ENCODE measurements at regions not wholly inside any gene's neighbourhood (a gene's known extent, or its start where the extent isn't known, plus 50 kb on each side); places are given as distances from the start of the nearest gene placed in this dataset.

GRCh38 chr20:16107172-16107870, 465.9 kb downstream of the KIF16B start:
- Histone ChIP-seq H3K27me3 (no peaks in the 10 kb centered on the region), H3K4me1 (no peaks in the 10 kb centered on the region), H3K9me3 (no peaks in the 10 kb centered on the region), H3K4me3 (no peak overlapping the region), H3K36me3 (no peaks in the 10 kb centered on the region), H3K27ac (no peak overlapping the region)
- intact Hi-C loops (cut with DNase I): no loop called here
- TF ChIP-seq, protein P1, sequence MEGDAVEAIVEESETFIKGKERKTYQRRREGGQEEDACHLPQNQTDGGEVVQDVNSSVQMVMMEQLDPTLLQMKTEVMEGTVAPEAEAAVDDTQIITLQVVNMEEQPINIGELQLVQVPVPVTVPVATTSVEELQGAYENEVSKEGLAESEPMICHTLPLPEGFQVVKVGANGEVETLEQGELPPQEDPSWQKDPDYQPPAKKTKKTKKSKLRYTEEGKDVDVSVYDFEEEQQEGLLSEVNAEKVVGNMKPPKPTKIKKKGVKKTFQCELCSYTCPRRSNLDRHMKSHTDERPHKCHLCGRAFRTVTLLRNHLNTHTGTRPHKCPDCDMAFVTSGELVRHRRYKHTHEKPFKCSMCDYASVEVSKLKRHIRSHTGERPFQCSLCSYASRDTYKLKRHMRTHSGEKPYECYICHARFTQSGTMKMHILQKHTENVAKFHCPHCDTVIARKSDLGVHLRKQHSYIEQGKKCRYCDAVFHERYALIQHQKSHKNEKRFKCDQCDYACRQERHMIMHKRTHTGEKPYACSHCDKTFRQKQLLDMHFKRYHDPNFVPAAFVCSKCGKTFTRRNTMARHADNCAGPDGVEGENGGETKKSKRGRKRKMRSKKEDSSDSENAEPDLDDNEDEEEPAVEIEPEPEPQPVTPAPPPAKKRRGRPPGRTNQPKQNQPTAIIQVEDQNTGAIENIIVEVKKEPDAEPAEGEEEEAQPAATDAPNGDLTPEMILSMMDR (IDR thresholded peaks at IDR 0.05): no peak
- TF ChIP-seq POLR2AphosphoS5 (IDR thresholded peaks at IDR 0.05; ENCODE audit: insufficient read depth in 1 of 2, low read depth in 1 of 2): no peak
- no peak for TF ChIP-seq POLR2A (IDR thresholded peaks at IDR 0.05)
- no peak for DNase-seq (ENCODE audit: extremely low spot score in 2 of 2)

DNA sequence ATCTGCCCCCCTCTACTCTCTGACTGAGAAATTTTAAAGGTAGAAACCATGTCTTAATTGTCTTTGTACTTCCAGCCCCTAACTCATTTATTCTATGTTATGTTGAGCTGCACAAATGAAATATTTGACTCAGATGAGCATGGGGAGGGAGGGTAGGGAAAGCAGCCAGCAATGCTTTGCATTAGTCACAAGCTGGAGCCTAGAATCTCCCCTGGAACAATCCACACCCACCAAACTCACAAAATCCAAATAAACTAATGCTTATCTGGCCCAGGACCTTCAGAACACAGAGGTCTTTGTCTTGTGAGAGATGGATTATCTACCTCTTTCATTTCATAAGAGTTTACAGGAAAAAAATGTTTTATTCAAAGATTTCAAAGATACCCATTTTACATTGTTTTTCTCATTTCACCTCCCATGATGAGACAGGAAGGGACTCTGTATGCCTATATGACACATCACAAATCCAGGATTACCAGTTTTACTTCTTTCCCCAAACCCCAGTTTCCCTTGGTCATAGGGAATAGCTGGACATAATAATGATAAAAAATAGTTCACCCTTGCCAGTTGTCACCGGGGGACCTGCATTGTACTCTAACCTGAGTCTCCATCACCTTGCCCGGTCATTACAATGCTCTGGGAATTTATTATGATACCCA, 466.9 kb downstream of the KIF16B start:
- Histone ChIP-seq H3K4me3 (no peak overlapping the region), H3K36me3 (no peaks in the 10 kb centered on the region), H3K27ac (no peak overlapping the region), H3K27me3 (no peaks in the 10 kb centered on the region), H3K9me3 (no peaks in the 10 kb centered on the region), H3K4me1 (no peaks in the 10 kb centered on the region)
- intact Hi-C loops (cut with DNase I): no loop called here
- no peak for TF ChIP-seq POLR2A (IDR thresholded peaks at IDR 0.05)
- TF ChIP-seq, protein P1 (IDR thresholded peaks at IDR 0.05): no peak
- no peak for TF ChIP-seq POLR2AphosphoS5 (IDR thresholded peaks at IDR 0.05; ENCODE audit: insufficient read depth in 1 of 2, low read depth in 1 of 2)
- no peak for DNase-seq (ENCODE audit: extremely low spot score in 2 of 2)

GRCh38 chr20:16104783-16105182, 468.5 kb downstream of the KIF16B start:
- Histone ChIP-seq H3K36me3 (no peaks in the 10 kb centered on the region), H3K27me3 (no peaks in the 10 kb centered on the region), H3K4me1 (no peaks in the 10 kb centered on the region), H3K27ac (no peak overlapping the region), H3K9me3 (no peaks in the 10 kb centered on the region), H3K4me3 (no peak overlapping the region)
- DNase-seq (ENCODE audit: extremely low spot score in 2 of 2): no peak
- TF ChIP-seq, protein P1 (IDR thresholded peaks at IDR 0.05): no peak
- TF ChIP-seq POLR2AphosphoS5 (IDR thresholded peaks at IDR 0.05; ENCODE audit: insufficient read depth in 1 of 2, low read depth in 1 of 2) (no peak), POLR2A (IDR thresholded peaks at IDR 0.05) (no peak)
- intact Hi-C loops (cut with DNase I): no loop called here
